ENCODE measurements at regions not wholly inside any gene's neighbourhood (a gene's known extent, or its start where the extent isn't known, plus 50 kb on each side); places are given as distances from the start of the nearest gene placed in this dataset.

- Histone ChIP-seq H3K27me3 (ENCODE audit: control insufficient read depth in 2 of 2, insufficient read depth in 2 of 2, low read length in 2 of 2) (no peaks in the 10 kb centered on the region), H3K4me3 (replicated peaks in 1 of 3; ENCODE audit: insufficient read depth in 1 of 3, low read depth in 1 of 3, low read length in 3 of 3) (no peak overlapping the region), H4K20me1 (replicated peaks; ENCODE audit: control insufficient read depth, extremely low read depth, insufficient read depth, low read length) (no peaks in the 10 kb centered on the region), H3K9me3 (replicated peaks; ENCODE audit: control insufficient read depth, insufficient read depth, low read length) (no peaks in the 10 kb centered on the region), H2AFZ (ENCODE audit: low read depth, low read length) (no peak overlapping the region), H3K79me2 (ENCODE audit: control insufficient read depth, insufficient read depth, low read length) (no peaks in the 10 kb centered on the region), H3K36me3 (ENCODE audit: control insufficient read depth in 2 of 2, extremely low read depth in 1 of 2, insufficient read depth in 2 of 2, low read length in 2 of 2) (no peaks in the 10 kb centered on the region), H3K4me2 (ENCODE audit: insufficient read depth, low read length) (no peak overlapping the region), H3K27ac (ENCODE audit: insufficient read depth, low read depth, low read length) (no peak overlapping the region), H3K4me1 (ENCODE audit: control insufficient read depth, extremely low read depth, insufficient read depth, low read length) (no peaks in the 10 kb centered on the region), H3K9ac (replicated peaks; ENCODE audit: extremely low read depth, insufficient read depth, low read length) (no peak overlapping the region), H3K9me1 (replicated peaks; ENCODE audit: control insufficient read depth, extremely low read depth, insufficient read depth, low read length) (no peaks in the 10 kb centered on the region)
- FAIRE-seq: no peak
- POLR2A ChIA-PET: no interaction called here
- intact Hi-C loops (cut with micrococcal nuclease): no loop called here
- no peak for DNase-seq (ENCODE audit: low read depth, low spot score)
- TF ChIP-seq EZH2 (IDR thresholded peaks at IDR 0.05; ENCODE audit: borderline replicate concordance, low read depth, low read length, severe bottlenecking) (no peak), CTCF (IDR thresholded peaks at IDR 0.05; ENCODE audit: extremely low read depth in 1 of 2, insufficient read depth in 1 of 2, low read depth in 1 of 2, low read length in 2 of 2) (no peak), FOS (IDR thresholded peaks at IDR 0.05; ENCODE audit: borderline replicate concordance, insufficient read depth, low read length) (no peak), POLR2AphosphoS5 (IDR thresholded peaks at IDR 0.05; ENCODE audit: insufficient read depth, low read depth, low read length) (no peak), GATA2 (IDR thresholded peaks at IDR 0.05; ENCODE audit: insufficient read depth, insufficient read length, low read depth, low read length) (no peak), MAX (IDR thresholded peaks at IDR 0.05; ENCODE audit: insufficient read depth, insufficient read length) (no peak), JUN (IDR thresholded peaks at IDR 0.05; ENCODE audit: borderline replicate concordance, insufficient read depth, insufficient read length, low read depth) (no peak), POLR2A (IDR thresholded peaks at IDR 0.05; ENCODE audit: low read depth, low read length) (no peak), MYC (IDR thresholded peaks at IDR 0.05; ENCODE audit: low read depth, low read length) (no peak)
- CTCF ChIA-PET: no interaction called here
- dilution Hi-C loops (cut with MboI; ENCODE audit: extremely low pct_ligation_motif_present, low sequenced_read_pairs): no loop called here
- no TSS peak for BruUV-seq (replicated peaks)
Measured at GRCh38 chrX:15191830-15192229, 78.1 kb downstream of the ASB9 start.
